ENCODE measurements at regions not wholly inside any gene's neighbourhood (a gene's known extent, or its start where the extent isn't known, plus 50 kb on each side); places are given as distances from the start of the nearest gene placed in this dataset.
"Not testable (repeated sequence)": the region's sequence is repeated elsewhere in the genome, so short reads cannot be mapped to it uniquely, and the experiment has no call there.

GRCh38 chr12:37441371-37441770, 875.2 kb upstream of the ALG10B start:
- not testable (repeated sequence) for H3K4me1 Mint-ChIP-seq; H3K36me3 Mint-ChIP-seq (ENCODE audit: low read depth); H3K27ac Mint-ChIP-seq; H3K4me3 Mint-ChIP-seq; H3K27me3 Mint-ChIP-seq (ENCODE audit: low read depth, poor library complexity); DNase-seq
- H3K9me3 Mint-ChIP-seq = peaks cover 81% of the 10 kb centered on the region

DNA sequence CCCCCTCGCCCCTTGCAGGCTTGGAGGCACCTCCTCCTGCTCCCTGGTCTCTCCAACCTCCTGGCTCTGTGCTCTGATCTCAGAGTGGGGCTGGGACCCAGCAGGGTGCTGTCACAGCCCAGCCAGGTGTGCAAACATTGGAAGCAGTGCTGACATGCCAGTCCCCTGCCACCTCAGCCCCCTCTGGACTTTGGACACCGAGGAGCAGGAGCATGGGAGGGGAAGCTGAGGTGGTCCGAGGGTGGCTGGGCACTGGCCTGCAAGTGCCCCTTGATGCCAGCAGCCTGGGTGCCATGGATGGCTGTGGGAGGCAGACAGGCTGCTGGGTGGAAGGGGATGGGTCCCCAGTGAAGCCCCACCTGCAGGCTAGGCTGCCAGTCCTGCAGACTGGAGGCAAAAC, 860.9 kb upstream of the ALG10B start:
- peaks cover 71% of the 10 kb centered on the region for H3K9me3 Mint-ChIP-seq
- not testable (repeated sequence) for H3K4me3 Mint-ChIP-seq; H3K36me3 Mint-ChIP-seq (ENCODE audit: low read depth); DNase-seq; H3K27ac Mint-ChIP-seq; H3K27me3 Mint-ChIP-seq (ENCODE audit: low read depth, poor library complexity); H3K4me1 Mint-ChIP-seq

GRCh38 chr12:37497939-37498338, 818.6 kb upstream of the ALG10B start:
- H3K4me3 Mint-ChIP-seq; H3K27me3 Mint-ChIP-seq (ENCODE audit: low read depth, poor library complexity); H3K36me3 Mint-ChIP-seq (ENCODE audit: low read depth); H3K27ac Mint-ChIP-seq; DNase-seq; H3K4me1 Mint-ChIP-seq: not testable (repeated sequence)
- peaks cover 46% of the 10 kb centered on the region for H3K9me3 Mint-ChIP-seq

DNA sequence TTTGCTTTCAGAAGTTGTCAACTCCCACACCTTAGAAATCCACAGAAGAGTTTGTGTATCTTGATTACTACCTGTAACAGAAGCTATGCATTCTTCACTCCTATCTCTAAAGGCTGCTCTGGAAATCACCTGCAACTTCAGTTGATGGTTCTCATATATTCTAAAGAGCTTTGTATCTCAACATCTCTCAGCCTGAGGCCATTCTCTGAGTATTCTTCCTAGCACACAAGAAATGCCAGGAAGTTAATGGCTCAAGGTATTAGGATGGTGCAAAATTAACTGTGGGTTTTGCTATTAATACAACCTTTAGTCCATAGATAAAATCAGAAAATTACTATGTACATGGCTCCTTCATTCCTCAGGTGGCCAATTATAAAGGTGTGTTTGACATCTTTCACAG, 806.3 kb upstream of the ALG10B start:
- H3K27me3 Mint-ChIP-seq (ENCODE audit: low read depth, poor library complexity); H3K4me3 Mint-ChIP-seq; DNase-seq; H3K27ac Mint-ChIP-seq; H3K36me3 Mint-ChIP-seq (ENCODE audit: low read depth); H3K4me1 Mint-ChIP-seq: not testable (repeated sequence)
- H3K9me3 Mint-ChIP-seq = peaks cover 60% of the 10 kb centered on the region

- H3K4me3 Mint-ChIP-seq; DNase-seq; H3K36me3 Mint-ChIP-seq (ENCODE audit: low read depth); H3K4me1 Mint-ChIP-seq; H3K27me3 Mint-ChIP-seq (ENCODE audit: low read depth, poor library complexity): not testable (repeated sequence)
- Mint-ChIP-seq H3K27ac (peak overlapping the region; percentile 21), H3K9me3 (peaks cover 81% of the 10 kb centered on the region)
These were observed 776.0 kb upstream of the ALG10B start for GRCh38 chr12:37540581-37540980.

DNA sequence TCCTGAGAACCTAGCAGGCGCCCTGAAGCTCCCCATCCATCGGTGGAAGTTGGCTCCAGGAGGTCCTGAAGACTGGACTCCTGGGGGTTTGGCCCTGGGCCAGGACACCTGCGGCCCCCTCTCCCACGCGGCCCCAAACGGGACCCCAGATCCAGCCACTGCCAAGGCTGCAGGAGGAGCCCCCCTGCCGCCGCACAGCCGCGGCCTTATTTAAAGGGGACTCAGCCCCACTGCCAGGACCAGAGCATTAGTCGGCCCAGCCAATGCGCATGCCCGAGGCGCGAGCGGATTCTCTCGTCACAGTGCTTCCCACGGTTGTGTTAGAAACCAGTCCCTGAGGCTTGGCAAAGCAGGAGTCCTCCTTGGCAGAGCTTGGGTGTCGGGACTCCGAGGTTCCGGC, 775.2 kb upstream of the ALG10B start:
- H3K4me3 Mint-ChIP-seq = no peak overlapping the region
- H3K4me1 Mint-ChIP-seq = no peaks in the 10 kb centered on the region
- no peak for DNase-seq
- peaks cover 81% of the 10 kb centered on the region for H3K9me3 Mint-ChIP-seq
- no peak for TF ChIP-seq CTCF (IDR thresholded peaks at IDR 0.05)
- peaks cover 9% of the 10 kb centered on the region for H3K36me3 Mint-ChIP-seq (ENCODE audit: low read depth)
- H3K27me3 Mint-ChIP-seq (ENCODE audit: low read depth, poor library complexity) = peaks cover 7% of the 10 kb centered on the region
- H3K27ac Mint-ChIP-seq = no peak overlapping the region

DNA sequence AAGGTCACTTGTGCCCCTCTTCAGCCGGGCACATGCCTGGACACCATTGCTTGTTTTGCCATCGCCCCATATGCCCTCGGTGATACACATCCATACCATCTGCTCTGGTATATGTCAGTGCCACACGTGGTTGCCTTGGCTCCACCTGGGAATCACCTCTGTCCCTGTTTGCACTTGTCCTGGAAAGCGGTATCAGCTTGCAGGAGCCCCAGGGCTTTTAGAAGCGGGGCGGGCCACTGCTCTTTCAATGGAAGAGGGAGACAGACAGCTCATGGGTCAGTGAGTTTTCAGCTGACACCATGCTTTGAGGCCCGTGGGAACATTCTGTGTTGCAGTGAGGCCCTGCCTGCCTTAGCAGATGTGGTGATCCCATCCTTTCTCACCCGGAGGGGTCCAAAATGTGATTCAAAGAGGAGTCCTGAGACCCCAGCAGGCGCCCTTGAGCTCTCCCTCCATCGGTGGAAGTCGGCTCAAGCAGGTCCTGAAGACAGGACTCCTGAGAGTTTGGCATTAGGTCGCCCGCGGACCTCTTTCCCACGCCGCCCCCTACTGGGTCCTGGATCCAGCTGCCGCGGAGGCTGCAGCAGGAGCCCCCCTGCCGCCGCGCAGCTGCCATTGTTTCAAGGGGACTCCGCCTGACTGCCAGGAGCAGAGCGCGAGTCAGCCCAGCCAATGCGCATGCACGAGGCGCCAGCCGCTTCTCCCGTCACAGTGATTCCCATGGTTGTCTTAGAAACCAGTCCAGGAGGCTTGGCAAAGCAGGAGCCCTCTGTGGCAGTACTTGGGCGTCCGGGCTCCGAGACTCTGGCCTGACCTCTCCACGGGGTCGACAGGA, 773.2 kb upstream of the ALG10B start:
- DNase-seq = no peak
- H3K9me3 Mint-ChIP-seq = peaks cover 92% of the 10 kb centered on the region
- peaks cover 9% of the 10 kb centered on the region for H3K36me3 Mint-ChIP-seq (ENCODE audit: low read depth)
- H3K27me3 Mint-ChIP-seq (ENCODE audit: low read depth, poor library complexity) = peaks cover 7% of the 10 kb centered on the region
- H3K4me1 Mint-ChIP-seq = no peaks in the 10 kb centered on the region
- no peak overlapping the region for H3K27ac Mint-ChIP-seq
- no peak for TF ChIP-seq CTCF (IDR thresholded peaks at IDR 0.05)
- no peak overlapping the region for H3K4me3 Mint-ChIP-seq

DNA sequence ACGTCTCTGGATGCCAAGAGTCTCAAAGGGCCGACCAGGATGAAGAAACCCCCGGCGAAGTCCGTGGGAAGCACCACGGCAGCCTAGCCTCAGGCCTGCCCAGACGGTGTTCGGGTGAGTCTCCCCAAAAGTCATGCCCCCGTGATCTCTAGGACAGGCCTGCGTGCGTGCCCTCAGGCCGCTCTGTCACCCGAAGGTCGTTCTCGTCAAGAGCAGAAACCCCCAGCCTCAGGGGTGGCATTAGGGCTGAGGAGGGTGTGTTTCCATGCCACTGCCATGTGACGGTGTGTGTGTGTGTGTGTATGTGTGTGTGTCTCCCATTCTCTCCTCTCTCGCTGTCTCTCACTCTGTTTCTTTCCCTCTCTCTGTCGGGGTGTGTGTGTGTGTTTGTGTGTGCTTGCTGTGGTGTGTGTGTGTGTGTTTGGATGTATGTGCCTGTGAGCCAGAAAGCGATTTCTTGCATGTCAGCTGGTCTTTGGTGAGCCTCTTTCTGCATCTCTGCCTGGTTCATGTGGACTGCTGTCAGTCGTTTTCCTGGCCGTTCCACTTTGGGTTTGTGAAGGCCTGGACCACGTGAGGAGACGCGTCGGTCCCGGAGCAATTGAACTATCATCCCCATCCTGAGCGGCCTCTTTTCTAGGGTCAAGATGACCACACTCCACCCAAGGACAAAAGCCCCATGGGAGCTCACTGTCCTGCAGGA, 772.5 kb upstream of the ALG10B start:
- no peak for TF ChIP-seq CTCF (IDR thresholded peaks at IDR 0.05)
- Mint-ChIP-seq H3K9me3 (peaks cover 92% of the 10 kb centered on the region), H3K4me3 (no peak overlapping the region), H3K36me3 (ENCODE audit: low read depth) (peaks cover 15% of the 10 kb centered on the region), H3K27ac (no peak overlapping the region), H3K4me1 (no peaks in the 10 kb centered on the region), H3K27me3 (ENCODE audit: low read depth, poor library complexity) (peaks cover 7% of the 10 kb centered on the region)
- DNase-seq = no peak

DNA sequence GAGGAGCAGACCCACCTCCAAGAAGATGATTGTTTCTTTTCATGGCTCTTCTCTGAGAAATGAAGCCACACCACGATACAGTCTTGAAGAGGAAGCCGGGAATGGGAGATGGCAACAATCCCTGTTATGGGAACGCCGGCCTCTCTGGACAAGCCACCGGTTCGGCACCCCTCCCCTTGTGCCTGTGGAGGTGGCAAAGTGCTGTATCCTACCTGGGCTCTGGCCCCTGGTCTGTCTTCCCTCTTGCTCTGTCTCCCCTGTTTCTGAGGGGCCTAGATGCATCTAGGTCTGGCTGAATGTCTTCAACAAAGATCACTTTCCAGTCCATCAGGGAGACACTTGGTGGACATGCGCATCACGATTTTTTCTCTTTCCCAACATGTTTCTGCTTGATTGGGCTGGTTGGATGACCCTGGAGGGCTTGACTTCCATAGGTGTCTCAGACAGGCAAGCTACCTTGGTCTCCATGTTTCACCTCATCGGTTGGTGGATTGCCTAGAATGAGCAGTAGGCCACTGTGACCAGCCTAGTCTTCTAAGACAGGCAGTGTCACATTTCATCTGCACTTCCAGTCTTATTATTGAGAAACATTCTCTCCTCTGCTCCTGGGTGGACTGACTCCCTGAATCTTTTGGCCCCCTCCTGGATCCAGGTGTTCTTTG, 771.8 kb upstream of the ALG10B start:
- peak overlapping the region; percentile 44 for H3K27ac Mint-ChIP-seq

More for the DNA sequence above, 771.8 kb upstream of the ALG10B start:
- not testable (repeated sequence) for H3K4me1 Mint-ChIP-seq; H3K27me3 Mint-ChIP-seq (ENCODE audit: low read depth, poor library complexity); H3K4me3 Mint-ChIP-seq; DNase-seq
- peaks cover 15% of the 10 kb centered on the region for H3K36me3 Mint-ChIP-seq (ENCODE audit: low read depth)
- H3K9me3 Mint-ChIP-seq = peaks cover 92% of the 10 kb centered on the region

All from nephron progenitor cell (in vitro differentiated cells).